ENCODE measurements at regions not wholly inside any gene's neighbourhood (a gene's known extent, or its start where the extent isn't known, plus 50 kb on each side); places are given as distances from the start of the nearest gene placed in this dataset.
"Not testable (repeated sequence)": the region's sequence is repeated elsewhere in the genome, so short reads cannot be mapped to it uniquely, and the experiment has no call there.

DNA sequence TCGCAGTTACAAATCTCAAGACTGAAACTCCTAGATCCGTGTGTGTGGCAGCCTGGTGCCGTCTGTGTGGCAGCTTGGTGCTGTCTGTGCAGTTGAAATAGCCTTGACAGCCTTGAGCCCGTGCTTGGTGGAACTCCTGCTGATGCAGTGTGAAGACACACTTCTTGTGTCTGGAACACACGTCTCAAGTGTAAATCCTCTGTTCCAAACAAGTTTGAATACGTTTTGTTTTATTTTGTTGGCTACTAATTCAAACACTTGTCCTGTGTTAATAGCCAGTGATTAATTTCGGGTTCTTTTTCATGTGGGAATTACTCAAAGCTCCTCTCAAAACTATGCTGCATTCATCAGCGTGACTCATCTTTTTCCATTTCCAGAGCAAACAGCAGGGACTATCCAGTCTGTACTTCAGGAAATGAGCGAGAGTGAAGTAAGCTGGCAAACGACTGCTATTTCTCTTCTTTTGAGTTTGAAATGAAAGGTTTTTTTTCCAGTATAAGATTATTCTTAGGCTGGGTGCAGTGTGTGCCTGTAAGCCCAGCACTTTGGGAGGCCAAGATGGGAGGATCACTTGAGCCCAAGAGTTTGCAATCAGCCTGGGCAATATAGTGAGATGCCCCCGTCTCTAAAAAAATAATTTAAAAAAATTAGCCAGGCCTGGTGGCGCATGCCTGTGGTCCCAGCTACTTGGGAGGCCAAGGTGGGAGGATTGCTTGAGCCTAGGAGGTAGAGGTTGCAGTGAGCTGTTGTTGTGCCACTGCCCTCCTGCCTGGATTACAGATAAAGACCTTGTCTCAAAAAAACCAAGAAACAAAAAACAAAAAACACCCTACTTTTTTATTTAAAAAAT lies 152.9 kb downstream of the SPP2 start:
- in situ Hi-C loops (cut with MboI; ENCODE audit: low sequenced_read_pairs): no loop called here

DNA sequence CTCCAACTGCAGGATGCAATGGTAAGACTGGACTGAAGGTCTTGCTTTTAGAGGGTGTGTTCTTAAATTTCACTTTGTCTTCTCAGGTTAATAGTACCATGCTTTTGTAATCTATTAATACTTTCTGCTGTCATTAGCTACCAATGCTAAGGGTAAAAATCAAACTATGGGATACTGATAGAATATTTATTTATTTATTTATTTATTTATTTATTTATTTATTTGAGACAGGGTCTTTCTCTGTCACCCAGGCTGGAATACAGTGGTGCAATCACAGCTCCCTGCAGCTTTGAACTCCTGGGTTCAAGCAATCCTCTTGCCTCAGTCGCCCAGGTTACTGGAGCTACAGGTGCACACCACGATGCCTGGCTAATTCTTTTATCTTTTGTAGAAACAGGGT lies 152.1 kb downstream of the SPP2 start:
- in situ Hi-C loops (cut with MboI; ENCODE audit: low sequenced_read_pairs): no loop called here

DNA sequence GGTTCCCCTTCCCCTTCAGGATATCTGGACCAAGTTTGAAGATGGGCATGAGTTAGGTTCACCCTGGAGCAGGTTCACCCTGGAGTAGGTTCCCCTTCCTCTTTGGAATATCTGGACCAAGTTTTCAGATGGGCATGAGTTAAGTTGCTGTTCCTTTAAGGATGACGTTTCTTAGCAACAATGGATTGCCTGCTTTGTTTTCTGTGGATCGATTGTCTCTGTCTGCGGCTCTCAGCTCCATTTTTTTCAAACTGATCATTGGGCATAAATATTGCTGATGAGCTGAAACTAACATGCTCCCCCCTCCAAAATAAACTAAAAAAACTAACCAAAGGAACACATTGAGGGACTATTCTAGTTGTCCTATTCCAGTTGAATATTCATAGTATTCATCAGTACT lies 149.5 kb downstream of the SPP2 start:
- in situ Hi-C loops (cut with MboI; ENCODE audit: low sequenced_read_pairs): no loop called here

DNA sequence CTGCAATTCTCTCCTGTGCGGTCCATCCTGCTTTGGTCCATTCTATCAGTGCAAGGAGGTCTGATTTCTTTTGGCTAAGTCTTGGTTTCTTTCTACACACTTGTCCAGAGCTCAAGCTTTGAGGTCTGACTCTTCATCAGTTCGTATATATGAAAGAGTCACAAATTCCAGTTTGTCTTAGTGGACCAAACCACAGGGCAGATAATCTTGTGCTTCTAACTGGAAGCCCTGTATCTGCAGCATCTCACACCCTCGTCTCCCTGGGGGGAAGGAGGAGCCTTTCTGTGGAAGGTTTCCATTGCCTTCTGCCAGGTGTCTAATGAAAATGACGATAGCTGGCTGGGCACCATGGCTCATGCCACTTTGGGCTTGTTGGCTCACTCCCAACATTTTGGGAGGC lies 148.5 kb downstream of the SPP2 start:
- in situ Hi-C loops (cut with MboI; ENCODE audit: low sequenced_read_pairs): no loop called here

DNA sequence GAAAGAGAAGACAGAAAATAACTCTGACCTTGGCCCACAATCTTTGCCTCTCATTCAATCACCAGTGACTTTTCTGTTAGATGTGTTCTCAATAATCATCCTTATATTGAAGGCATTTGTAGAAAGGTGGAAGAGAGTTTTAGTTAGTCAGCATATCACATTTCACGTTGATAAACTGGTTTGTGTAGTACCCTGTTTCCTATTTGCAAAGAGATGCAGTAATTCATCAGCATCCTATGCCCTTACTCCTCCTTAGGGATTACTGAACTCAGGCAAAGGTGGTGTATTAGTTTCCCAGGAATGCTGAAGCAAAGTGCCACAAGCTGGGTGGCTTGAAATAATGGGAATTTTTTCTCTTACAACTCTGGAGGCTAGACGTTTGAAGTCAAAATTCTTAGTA lies 145.0 kb downstream of the SPP2 start:
- in situ Hi-C loops (cut with MboI; ENCODE audit: low sequenced_read_pairs): no loop called here

DNA sequence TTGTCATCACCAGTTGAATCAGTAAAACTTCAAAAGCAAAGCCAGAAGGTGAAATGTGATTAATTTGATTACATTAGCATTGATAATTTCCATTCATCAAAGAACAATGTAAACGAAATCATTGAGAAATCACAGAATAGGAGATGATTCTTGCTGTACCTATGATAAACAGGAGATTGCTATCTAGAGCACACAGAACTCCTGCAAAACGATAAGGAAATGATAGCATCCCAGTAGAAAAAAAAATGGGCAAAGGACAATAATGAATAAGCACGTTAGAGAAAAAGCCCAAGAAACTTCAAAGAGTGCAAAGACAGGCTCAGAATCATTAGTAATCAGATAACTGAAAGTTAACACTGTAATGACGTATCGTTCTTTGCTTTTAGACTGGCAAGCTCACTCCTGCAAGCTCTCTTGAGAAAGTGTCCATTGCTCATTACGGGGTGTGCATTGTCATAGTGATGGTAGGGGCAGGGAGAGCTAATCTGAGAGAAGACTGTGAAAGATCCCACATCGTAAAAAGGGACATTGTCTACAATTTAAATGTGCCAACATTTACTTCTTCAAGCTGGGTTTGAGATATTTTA lies 143.6 kb downstream of the SPP2 start:
- in situ Hi-C loops (cut with MboI; ENCODE audit: low sequenced_read_pairs): no loop called here

DNA sequence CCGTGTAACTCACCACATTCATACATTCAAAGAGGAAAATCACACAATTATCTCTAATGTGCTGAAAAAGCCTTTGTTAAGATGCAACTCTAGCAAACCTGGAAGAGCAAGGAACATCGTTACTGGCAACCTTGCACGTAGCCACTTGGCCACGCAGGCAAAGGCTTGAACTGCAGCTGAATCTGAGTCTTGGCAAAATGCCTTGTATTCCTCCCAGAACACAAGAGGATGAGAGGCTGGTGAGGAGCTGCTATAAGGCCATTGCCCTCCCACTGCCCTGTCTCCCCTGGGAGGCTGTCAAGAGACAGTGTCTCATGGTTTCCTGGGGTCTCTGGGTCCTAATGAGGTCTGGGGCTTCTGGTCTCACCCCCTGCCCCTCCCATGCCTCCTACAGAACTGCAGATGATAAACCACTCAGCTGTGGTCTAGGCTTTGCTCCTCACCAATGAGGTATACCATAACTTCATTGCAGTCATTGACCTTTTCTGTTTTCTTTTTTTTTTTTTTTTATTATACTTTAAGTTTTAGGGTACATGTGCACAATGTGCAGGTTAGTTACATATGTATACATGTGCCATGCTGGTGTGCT lies 141.4 kb downstream of the SPP2 start:
- in situ Hi-C loops (cut with MboI; ENCODE audit: low sequenced_read_pairs): no loop called here

DNA sequence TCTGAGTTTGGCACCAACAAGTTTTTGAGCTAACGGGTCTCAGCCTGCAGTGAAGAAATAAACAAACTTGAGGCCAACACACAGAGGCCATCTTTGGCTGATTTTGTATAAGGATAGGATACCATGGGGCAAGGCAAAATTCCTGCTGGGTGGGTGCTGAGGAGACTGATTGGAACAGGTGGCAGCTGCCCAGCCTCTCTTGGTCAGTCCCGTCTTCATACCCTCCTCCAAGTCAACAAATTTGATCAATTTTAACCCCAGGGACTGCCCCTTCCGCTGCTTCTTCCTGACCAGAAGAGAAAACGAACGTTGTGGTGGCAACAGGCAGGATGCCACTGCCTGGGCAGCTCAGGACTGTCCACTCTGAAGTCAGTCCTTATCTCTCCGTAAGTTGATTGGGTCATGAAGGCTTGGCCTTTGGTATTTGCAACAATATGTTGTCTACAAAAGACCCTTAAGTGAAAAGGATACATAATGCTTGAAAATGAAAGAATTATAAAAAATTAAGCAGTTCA lies 139.3 kb downstream of the SPP2 start:
- in situ Hi-C loops (cut with MboI; ENCODE audit: low sequenced_read_pairs): no loop called here

DNA sequence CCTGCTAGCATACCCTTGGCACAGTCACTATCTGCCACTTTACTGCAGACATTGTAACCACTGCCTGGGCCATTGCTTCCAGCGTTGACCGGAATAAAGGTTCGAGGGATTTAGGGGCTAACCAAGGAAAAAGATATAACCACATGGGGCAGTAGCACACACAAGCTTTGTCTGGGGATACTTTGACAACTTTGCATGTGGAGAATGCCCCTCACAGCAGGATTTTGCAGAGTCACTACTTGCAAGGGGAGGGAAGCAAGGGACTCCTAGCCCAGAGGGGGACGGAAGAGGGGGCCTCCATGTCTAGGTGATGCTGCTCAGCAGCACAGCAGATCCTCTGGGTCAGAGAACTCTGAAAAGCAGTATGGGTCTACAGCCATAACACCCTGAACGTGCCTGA lies 138.7 kb downstream of the SPP2 start:
- in situ Hi-C loops (cut with MboI; ENCODE audit: low sequenced_read_pairs): no loop called here

DNA sequence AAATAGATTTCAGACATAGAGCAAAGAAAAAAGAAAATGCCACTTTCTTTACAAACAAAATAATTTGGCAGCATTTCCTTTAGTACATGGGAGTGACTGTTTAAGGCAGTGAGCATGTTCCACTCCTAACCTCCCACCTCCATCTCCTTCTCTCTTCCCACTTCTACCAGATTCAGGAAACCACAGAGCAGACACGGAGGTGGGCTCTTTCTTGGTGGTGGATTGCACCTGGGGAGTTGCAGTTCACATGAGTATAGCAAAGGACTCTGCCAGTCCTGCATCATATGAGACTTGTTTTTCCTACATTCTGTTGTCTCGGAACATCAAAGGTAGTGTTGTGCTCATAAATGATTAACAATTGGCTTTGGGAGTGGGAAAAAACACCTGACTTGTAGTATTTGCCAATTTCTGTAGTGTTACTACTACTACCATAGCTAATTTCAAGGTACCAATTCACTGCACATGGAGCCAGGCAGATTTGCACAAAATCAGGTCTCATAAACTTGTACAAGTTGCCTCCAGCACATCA lies 137.2 kb downstream of the SPP2 start:
- in situ Hi-C loops (cut with MboI; ENCODE audit: low sequenced_read_pairs): no loop called here

DNA sequence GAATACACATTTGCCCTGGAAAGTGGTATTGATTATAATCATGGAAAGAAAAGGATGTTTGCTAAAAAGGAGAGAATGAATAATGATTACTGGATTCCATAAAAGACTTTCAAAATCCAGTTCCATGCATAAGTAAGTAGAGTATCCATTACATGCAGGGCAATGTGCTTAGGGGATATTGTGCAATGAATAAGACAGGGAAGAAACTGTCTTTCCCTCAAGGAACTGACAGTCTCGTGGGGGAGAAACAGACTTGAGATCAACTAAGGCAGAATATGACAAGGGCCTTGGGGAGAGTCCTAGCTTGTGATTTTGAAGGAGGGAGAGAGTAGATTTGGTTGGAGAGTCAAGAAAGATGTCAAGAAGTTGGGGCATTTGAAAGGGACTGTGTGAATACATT lies 130.6 kb downstream of the SPP2 start:
- in situ Hi-C loops (cut with MboI; ENCODE audit: low sequenced_read_pairs): no loop called here

DNA sequence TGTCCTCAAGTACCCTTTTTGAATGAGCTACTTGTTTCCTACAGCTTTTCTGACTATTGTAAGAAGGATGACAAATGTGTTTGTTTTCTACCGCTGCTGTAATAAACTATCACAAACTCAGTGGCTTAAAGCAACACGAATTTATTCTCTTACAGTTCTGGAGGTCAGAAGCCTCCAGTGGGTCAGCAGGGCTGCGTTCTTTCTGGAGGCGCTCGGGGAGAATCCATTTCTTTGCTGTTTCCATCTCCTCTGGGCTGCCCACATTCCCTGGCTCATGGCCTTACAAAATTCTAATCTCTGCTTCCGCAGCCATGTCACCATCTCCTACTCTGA lies 128.5 kb downstream of the SPP2 start:
- in situ Hi-C loops (cut with MboI; ENCODE audit: low sequenced_read_pairs): no loop called here

DNA sequence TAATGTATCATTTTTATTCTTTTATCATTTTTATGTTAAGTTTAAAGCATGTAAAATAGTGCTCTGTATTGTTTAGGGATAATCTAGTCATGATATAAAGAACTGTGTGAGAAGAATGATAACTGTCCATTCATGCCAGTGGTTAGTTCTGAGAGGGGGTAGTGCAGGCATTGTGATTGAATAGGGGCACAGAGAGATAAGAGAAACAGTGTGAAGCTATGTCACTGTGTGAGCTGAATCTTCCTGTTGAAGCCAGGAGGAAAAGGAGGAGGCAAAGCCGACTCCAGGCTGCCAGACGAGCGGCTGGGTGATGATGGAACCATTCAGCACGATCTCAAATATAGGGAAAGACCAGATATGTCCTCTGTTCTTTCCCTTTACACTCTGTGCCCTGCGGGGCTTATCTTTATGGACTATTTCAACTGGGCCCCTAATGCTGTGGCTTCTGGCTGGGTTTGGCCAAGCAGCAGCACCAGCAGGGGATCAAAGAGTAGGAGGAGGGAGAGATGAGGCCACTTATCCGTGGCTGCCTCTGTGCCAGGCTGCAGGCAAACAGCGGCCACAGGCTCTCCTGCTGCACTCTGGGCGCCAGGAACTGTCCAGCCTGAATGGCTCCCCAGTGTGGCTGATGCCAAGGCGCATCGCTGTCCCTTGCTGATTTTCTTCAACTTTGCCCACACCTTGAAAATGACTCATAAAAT lies 128.0 kb downstream of the SPP2 start:
- in situ Hi-C loops (cut with MboI; ENCODE audit: low sequenced_read_pairs): no loop called here

DNA sequence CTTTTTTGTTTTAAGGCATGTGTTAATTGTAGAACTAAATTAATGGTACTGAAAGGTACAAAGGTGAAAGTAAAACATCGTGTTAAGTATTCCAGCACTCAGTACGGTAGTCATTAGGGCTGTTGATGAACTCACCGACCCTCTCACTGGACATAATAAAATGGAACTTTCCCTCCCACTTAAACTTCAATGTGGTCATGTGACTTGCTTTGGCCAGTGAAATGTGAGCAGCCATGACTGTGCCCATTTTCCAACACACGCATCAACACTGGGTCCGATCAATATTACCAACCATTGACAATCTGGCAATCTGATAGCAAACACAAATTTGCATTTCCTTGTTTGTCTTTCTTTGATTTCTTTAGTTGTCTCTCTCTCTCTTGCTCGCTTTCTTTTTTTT lies 125.1 kb downstream of the SPP2 start:
- in situ Hi-C loops (cut with MboI; ENCODE audit: low sequenced_read_pairs): no loop called here

DNA sequence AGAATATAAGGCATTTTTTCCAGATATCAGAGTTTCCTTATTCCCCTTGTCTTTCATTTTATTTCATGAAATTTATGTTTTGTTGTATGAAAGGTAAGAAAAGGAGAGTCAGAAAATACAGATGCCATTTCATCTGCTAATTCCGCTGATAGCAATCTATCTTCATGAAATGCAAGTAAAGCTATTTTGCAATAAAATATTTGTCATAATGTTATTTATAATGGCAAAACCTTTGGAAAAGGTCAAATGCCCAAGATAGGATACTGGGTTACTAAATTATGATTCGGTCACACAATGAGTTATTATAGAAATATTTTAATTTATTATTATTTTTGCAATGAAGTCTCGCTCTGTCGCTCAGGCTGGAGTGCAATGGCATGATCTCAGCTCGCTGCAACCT lies 124.2 kb downstream of the SPP2 start:
- in situ Hi-C loops (cut with MboI; ENCODE audit: low sequenced_read_pairs): no loop called here

DNA sequence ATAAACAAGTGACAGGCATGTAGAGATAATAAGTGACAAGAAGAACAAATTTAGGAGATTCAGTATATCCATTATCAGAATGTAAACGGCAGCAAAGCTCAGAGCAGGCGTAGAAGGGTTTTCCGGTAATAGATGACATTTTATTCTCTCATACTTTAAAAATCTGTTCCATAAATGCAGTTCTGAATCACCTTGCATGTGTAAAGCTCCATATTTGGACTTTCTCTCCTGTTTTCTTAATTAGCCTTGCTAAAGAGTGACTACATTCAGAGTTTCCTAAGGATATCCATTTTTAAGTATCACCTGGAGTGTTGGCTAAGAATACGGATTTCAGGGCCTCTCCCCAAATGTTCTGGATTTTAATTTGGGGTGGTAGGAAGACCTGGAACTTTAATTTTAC lies 122.0 kb downstream of the SPP2 start:
- in situ Hi-C loops (cut with MboI; ENCODE audit: low sequenced_read_pairs): no loop called here

DNA sequence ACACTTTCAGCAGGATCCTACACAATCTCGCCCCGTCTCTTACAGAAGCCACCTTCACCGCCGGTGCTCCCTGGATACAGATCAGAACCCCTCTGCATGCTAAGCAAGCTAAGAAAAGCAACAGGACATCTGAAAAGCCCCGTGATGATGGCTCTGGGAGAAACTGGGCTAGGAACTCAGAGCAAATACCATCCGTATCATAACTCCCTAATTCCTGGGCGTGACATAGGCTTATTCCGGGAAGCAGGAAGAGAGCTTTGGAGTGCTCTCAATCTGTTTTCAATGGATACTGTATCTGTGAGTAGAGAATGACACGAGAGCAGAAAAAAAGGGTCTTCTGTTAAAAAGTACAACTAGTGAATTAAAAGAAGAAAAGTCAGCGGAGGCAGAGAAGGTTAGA lies 121.6 kb downstream of the SPP2 start:
- in situ Hi-C loops (cut with MboI; ENCODE audit: low sequenced_read_pairs): no loop called here

DNA sequence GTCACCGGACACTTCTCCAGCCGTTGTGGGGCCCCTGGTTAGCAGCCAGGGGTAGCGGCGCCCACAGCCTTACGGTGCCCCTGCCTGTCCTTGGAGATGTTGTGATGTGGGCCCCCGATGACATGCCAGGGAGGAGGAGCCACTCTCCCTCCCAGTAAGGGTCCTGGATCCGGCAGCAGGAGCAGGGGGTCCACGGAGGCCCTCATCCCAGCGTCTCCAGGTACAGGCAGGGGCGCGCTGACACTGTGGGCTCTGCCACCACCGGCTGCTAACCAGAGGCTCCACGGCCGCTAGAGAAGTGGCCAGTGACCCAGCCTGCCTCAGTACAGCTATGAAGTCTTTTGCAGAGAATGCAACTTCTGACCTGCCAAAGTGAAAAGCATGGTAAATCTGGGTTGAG lies 121.2 kb downstream of the SPP2 start:
- in situ Hi-C loops (cut with MboI; ENCODE audit: low sequenced_read_pairs): no loop called here

DNA sequence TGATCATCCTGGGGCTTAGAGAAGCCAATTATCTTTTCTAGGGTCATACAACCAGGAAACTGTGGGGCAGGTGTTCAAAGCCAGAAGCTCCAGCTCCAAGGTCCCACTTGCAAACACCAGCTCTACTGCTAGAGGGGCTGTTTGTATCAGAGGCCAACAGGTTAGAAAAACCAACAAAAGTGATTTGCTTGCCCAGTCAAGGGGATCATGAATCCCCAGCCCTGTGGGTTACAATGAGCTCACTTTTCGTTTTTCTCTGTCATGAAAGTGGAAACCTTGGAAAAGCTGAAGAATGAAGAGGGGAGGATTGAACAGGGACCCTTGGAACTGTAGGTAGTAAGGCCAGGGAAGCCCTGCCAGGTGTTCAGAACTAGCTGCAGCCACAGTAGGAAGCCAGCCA lies 119.2 kb downstream of the SPP2 start:
- in situ Hi-C loops (cut with MboI; ENCODE audit: low sequenced_read_pairs): no loop called here

DNA sequence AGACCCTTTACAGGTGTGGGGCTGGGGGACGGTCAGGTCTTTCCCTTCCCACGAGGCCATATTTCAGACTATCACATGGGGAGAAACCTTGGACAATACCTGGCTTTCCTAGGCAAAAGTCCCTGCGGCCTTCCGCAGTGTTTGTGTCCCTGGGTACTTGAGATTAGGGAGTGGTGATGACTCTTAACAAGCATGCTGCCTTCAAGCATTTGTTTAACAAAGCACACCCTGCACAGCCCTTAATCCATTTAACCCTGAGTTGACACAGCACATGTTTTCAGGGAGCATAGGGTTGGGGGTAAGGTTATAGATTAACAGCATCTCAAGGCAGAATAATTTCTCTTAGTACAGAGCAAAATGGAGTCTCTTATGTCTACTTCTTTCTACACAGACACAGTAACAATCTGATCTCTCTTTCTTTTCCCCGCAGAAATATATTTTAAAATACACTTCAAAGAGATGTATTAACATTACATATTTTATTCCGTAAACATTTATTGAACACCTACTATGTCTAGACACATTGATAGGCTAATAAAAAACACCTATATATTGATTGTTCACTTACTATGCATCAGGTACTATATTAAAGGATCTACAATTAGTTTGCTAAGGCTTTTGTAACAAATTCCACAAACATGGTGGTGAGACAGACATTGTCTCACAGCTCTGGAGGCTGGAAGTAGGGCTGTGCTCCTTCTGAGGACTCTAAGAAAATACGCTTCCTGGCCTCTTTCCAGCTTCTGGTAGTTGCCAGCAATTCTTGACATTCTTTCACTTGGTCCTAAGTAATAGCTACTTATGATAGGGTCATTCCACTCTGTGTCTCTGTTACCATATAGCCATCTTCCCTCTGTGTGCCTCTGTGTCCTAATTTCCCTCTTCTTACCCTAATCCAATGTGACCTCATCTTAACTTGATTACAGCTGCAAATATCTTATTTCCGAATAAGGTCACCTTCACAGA lies 118.4 kb downstream of the SPP2 start:
- in situ Hi-C loops (cut with MboI; ENCODE audit: low sequenced_read_pairs): not testable (repeated sequence)

All from HL-60/S4 (cell line).